ENCODE measurements at regions not wholly inside any gene's neighbourhood (a gene's known extent, or its start where the extent isn't known, plus 50 kb on each side); places are given as distances from the start of the nearest gene placed in this dataset.
"Not testable (repeated sequence)": the region's sequence is repeated elsewhere in the genome, so short reads cannot be mapped to it uniquely, and the experiment has no call there.

- no peaks in the 10 kb centered on the region for H3K9me3 ChIP-seq (ENCODE audit: control insufficient read depth in 1 of 2, insufficient read depth in 1 of 2, low read depth in 1 of 2, low read length in 2 of 2)
- H3K4me3 ChIP-seq (replicated peaks in 1 of 2; ENCODE audit: low read depth in 1 of 2, low read length in 2 of 2), result no peak overlapping the region
- no peaks in the 10 kb centered on the region for H3K4me1 ChIP-seq (ENCODE audit: control insufficient read depth in 1 of 2, insufficient read depth in 2 of 2, low read length in 2 of 2)
- TF ChIP-seq TCF7L2 (IDR thresholded peaks at IDR 0.05; ENCODE audit: borderline replicate concordance, extremely low read depth, insufficient read depth, insufficient read length) (no peak), CBX3 (IDR thresholded peaks at IDR 0.05; ENCODE audit: low read depth) (no peak), YY1 (IDR thresholded peaks at IDR 0.05; ENCODE audit: extremely low read depth, insufficient replicate concordance, low read depth, low read length) (no peak), SP1 (IDR thresholded peaks at IDR 0.05; ENCODE audit: low read depth) (no peak), POLR2AphosphoS5 (IDR thresholded peaks at IDR 0.05; ENCODE audit: low read depth, low read length) (no peak), RAD21 (IDR thresholded peaks at IDR 0.05; ENCODE audit: low read depth) (no peak), SRF (IDR thresholded peaks at IDR 0.05; ENCODE audit: low read depth) (no peak), CEBPB (IDR thresholded peaks at IDR 0.05; ENCODE audit: low read depth) (no peak), EGR1 (IDR thresholded peaks at IDR 0.05; ENCODE audit: low read depth) (no peak), EZH2phosphoT487 (IDR thresholded peaks at IDR 0.05; ENCODE audit: borderline replicate concordance) (no peak)
- TF ChIP-seq, protein P1, sequence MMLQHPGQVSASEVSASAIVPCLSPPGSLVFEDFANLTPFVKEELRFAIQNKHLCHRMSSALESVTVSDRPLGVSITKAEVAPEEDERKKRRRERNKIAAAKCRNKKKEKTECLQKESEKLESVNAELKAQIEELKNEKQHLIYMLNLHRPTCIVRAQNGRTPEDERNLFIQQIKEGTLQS (IDR thresholded peaks at IDR 0.05), result no peak
- TF ChIP-seq, protein P2, sequence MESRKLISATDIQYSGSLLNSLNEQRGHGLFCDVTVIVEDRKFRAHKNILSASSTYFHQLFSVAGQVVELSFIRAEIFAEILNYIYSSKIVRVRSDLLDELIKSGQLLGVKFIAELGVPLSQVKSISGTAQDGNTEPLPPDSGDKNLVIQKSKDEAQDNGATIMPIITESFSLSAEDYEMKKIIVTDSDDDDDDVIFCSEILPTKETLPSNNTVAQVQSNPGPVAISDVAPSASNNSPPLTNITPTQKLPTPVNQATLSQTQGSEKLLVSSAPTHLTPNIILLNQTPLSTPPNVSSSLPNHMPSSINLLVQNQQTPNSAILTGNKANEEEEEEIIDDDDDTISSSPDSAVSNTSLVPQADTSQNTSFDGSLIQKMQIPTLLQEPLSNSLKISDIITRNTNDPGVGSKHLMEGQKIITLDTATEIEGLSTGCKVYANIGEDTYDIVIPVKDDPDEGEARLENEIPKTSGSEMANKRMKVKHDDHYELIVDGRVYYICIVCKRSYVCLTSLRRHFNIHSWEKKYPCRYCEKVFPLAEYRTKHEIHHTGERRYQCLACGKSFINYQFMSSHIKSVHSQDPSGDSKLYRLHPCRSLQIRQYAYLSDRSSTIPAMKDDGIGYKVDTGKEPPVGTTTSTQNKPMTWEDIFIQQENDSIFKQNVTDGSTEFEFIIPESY (IDR thresholded peaks at IDR 0.05; ENCODE audit: extremely low read depth, insufficient replicate concordance, low read length), result no peak
- TF ChIP-seq, protein P3, sequence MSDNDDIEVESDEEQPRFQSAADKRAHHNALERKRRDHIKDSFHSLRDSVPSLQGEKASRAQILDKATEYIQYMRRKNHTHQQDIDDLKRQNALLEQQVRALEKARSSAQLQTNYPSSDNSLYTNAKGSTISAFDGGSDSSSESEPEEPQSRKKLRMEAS (IDR thresholded peaks at IDR 0.05), result no peak
- no peak overlapping the region for H2AFZ ChIP-seq (ENCODE audit: low read depth, low read length, poor library complexity, severe bottlenecking)
- BruUV-seq (replicated peaks), result no TSS peak
- H3K9me2 ChIP-seq (ENCODE audit: insufficient read depth), result no peaks in the 10 kb centered on the region
- RAD21 ChIA-PET (ENCODE audit: low non-redundant PET in 1 of 2, low total read pairs in 2 of 2, uncharacterized antibody in 2 of 2, unreplicated experiment in 2 of 2), result no interaction called here
- POLR2A ChIA-PET, result no interaction called here
- intact Hi-C loops (cut with micrococcal nuclease), result no loop called here
- no peaks in the 10 kb centered on the region for H4K20me1 ChIP-seq (ENCODE audit: insufficient read depth)
- H3K27ac ChIP-seq (ENCODE audit: low read depth, low read length), result no peak overlapping the region
- H3K4me2 ChIP-seq (ENCODE audit: low read length), result no peak overlapping the region
- CTCF ChIA-PET, result no interaction called here
- H3K9ac ChIP-seq (ENCODE audit: low read length), result no peak overlapping the region
- H3K27me3 ChIP-seq (ENCODE audit: insufficient read depth, low read length), result peaks cover 13% of the 10 kb centered on the region
- ATAC-seq (no peak), DNase-seq (ENCODE audit: low read depth, low spot score) (no peak)
- no peaks in the 10 kb centered on the region for H3K79me2 ChIP-seq (ENCODE audit: insufficient read depth, low read length)
- no peaks in the 10 kb centered on the region for H3K36me3 ChIP-seq (ENCODE audit: control insufficient read depth in 1 of 2, insufficient read depth in 2 of 2, low read length in 2 of 2)
Measured at GRCh38 chr5:66382152-66382551, 214.0 kb upstream of the MAST4 start.

DNA sequence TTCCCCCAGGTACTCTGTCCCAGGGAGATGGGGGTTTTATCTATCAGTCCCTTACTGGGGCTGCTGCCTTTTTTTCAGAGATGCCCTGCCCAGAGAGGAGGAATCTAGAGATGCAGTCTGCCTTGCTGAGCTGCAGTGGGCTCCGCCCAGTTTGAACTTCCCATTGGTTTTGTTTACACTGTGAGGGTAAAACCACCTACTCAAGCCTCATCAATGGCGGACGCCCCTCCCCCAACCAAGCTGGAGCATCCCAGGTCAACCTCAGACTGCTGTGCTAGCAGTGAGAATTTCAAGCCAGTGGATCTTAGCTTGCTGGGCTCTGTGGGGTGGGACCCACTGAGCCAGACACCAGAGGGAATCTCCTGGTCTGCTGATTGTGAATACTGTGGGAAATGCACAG, 191.0 kb upstream of the MAST4 start:
- H3K4me2 ChIP-seq (ENCODE audit: low read length); H2AFZ ChIP-seq (ENCODE audit: low read depth, low read length, poor library complexity, severe bottlenecking); H4K20me1 ChIP-seq (ENCODE audit: insufficient read depth); POLR2A ChIA-PET; RAD21 ChIA-PET (ENCODE audit: low non-redundant PET in 1 of 2, low total read pairs in 2 of 2, uncharacterized antibody in 2 of 2, unreplicated experiment in 2 of 2); H3K27ac ChIP-seq (ENCODE audit: low read depth, low read length); H3K9me3 ChIP-seq (ENCODE audit: control insufficient read depth in 1 of 2, insufficient read depth in 1 of 2, low read depth in 1 of 2, low read length in 2 of 2); H3K79me2 ChIP-seq (ENCODE audit: insufficient read depth, low read length); H3K9ac ChIP-seq (ENCODE audit: low read length); CTCF ChIA-PET; H3K4me1 ChIP-seq (ENCODE audit: control insufficient read depth in 1 of 2, insufficient read depth in 2 of 2, low read length in 2 of 2); H3K27me3 ChIP-seq (ENCODE audit: insufficient read depth, low read length); BruUV-seq (replicated peaks); DNase-seq (ENCODE audit: low read depth, low spot score); ATAC-seq; H3K36me3 ChIP-seq (ENCODE audit: control insufficient read depth in 1 of 2, insufficient read depth in 2 of 2, low read length in 2 of 2); intact Hi-C loops (cut with micrococcal nuclease); H3K9me2 ChIP-seq (ENCODE audit: insufficient read depth); H3K4me3 ChIP-seq (replicated peaks in 1 of 2; ENCODE audit: low read depth in 1 of 2, low read length in 2 of 2): not testable (repeated sequence)
